ENCODE measurements at regions not wholly inside any gene's neighbourhood (a gene's known extent, or its start where the extent isn't known, plus 50 kb on each side); places are given as distances from the start of the nearest gene placed in this dataset.

DNA sequence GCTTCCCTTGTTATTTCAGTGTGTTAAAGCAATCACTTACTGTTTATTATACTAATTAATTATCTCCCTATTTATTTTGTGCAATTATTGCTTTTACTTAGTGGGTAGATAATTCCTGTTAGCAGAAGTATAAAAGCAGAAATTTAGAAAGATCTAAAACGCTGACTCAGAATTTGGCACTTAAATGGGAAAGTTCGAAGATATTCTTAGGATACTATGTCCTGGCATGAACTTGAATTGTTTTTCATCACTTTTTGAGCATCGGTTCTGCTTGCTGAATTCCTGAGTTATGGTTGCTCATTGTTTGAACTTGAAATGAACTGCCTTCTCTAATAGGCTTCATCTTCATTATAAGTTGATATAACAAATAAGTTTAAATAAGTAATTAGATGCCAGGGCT is 325.4 kb downstream of the JRKL start:
- TF ChIP-seq CTCF (IDR thresholded peaks at IDR 0.05; ENCODE audit: low read length) (no peak), EZH2 (IDR thresholded peaks at IDR 0.05; ENCODE audit: borderline replicate concordance, low read length) (no peak)
- no peaks in the 10 kb centered on the region for H3F3A ChIP-seq (ENCODE audit: insufficient read depth, low read length)
- no peaks in the 10 kb centered on the region for H3K36me3 ChIP-seq (ENCODE audit: insufficient read depth, low read length)
- H3K4me3 ChIP-seq (ENCODE audit: low read depth, low read length, poor library complexity, severe bottlenecking), result no peak overlapping the region
- H3K79me2 ChIP-seq (ENCODE audit: insufficient read depth, low read length), result no peaks in the 10 kb centered on the region
- H3K27me3 ChIP-seq (ENCODE audit: insufficient read depth, low read length), result no peaks in the 10 kb centered on the region
- no peak overlapping the region for H3K27ac ChIP-seq (ENCODE audit: low read depth, low read length, poor library complexity, severe bottlenecking)
- no peak overlapping the region for H2AFZ ChIP-seq (ENCODE audit: low read length)
- no peaks in the 10 kb centered on the region for H3K4me1 ChIP-seq (ENCODE audit: insufficient read depth, low read length, severe bottlenecking)
- no peaks in the 10 kb centered on the region for H3K9me3 ChIP-seq (ENCODE audit: low read length)
- H4K20me1 ChIP-seq (ENCODE audit: insufficient read depth, low read length), result no peaks in the 10 kb centered on the region
- H3K9me2 ChIP-seq (ENCODE audit: low read depth, low read length), result no peaks in the 10 kb centered on the region
- no peak overlapping the region for H3K4me2 ChIP-seq (ENCODE audit: low read length)
- no peak overlapping the region for H3K9ac ChIP-seq (ENCODE audit: low read length)

GRCh38 chr11:96736601-96737000 is 346.8 kb downstream of the JRKL start:
- Histone ChIP-seq H3K9ac (ENCODE audit: low read length) (no peak overlapping the region), H3K27me3 (ENCODE audit: insufficient read depth, low read length) (no peaks in the 10 kb centered on the region), H3F3A (ENCODE audit: insufficient read depth, low read length) (no peaks in the 10 kb centered on the region), H3K4me1 (ENCODE audit: insufficient read depth, low read length, severe bottlenecking) (no peaks in the 10 kb centered on the region), H3K4me3 (ENCODE audit: low read depth, low read length, poor library complexity, severe bottlenecking) (no peak overlapping the region), H3K36me3 (ENCODE audit: insufficient read depth, low read length) (no peaks in the 10 kb centered on the region), H4K20me1 (ENCODE audit: insufficient read depth, low read length) (no peaks in the 10 kb centered on the region), H2AFZ (ENCODE audit: low read length) (no peak overlapping the region), H3K27ac (ENCODE audit: low read depth, low read length, poor library complexity, severe bottlenecking) (no peak overlapping the region), H3K9me3 (ENCODE audit: low read length) (no peaks in the 10 kb centered on the region), H3K4me2 (ENCODE audit: low read length) (no peak overlapping the region), H3K9me2 (ENCODE audit: low read depth, low read length) (no peaks in the 10 kb centered on the region), H3K79me2 (ENCODE audit: insufficient read depth, low read length) (no peaks in the 10 kb centered on the region)
- no peak for TF ChIP-seq CTCF (IDR thresholded peaks at IDR 0.05; ENCODE audit: low read length)
- TF ChIP-seq EZH2 (IDR thresholded peaks at IDR 0.05; ENCODE audit: borderline replicate concordance, low read length), result no peak

DNA sequence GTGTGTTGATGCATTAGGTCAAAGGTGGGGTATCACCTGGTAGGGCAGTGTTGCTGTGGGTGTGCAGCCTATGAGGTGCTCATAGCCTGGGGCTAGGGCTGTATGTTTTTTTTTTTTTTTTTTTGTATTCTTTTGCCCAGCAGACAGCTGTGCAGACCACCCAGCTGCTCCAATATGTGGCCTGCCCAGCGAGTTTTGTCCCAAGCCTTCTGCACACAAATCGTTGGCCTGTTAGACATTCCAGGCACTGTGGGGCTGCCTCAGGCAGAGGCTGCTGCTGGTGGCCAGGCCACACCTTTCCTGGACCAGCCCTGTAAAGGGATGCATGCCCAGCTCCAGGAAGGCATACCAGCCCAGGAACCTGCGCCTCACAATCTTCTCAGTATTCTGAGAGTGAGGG is 348.5 kb downstream of the JRKL start:
- H4K20me1 ChIP-seq (ENCODE audit: insufficient read depth, low read length), result no peaks in the 10 kb centered on the region
- H3K9me3 ChIP-seq (ENCODE audit: low read length), result no peaks in the 10 kb centered on the region
- no peaks in the 10 kb centered on the region for H3K27me3 ChIP-seq (ENCODE audit: insufficient read depth, low read length)
- H3K4me3 ChIP-seq (ENCODE audit: low read depth, low read length, poor library complexity, severe bottlenecking), result no peak overlapping the region
- no peak overlapping the region for H2AFZ ChIP-seq (ENCODE audit: low read length)
- H3K27ac ChIP-seq (ENCODE audit: low read depth, low read length, poor library complexity, severe bottlenecking), result no peak overlapping the region
- no peaks in the 10 kb centered on the region for H3K4me1 ChIP-seq (ENCODE audit: insufficient read depth, low read length, severe bottlenecking)
- no peaks in the 10 kb centered on the region for H3K79me2 ChIP-seq (ENCODE audit: insufficient read depth, low read length)
- no peak overlapping the region for H3K9ac ChIP-seq (ENCODE audit: low read length)
- TF ChIP-seq EZH2 (IDR thresholded peaks at IDR 0.05; ENCODE audit: borderline replicate concordance, low read length) (no peak), CTCF (IDR thresholded peaks at IDR 0.05; ENCODE audit: low read length) (no peak)
- no peak overlapping the region for H3K4me2 ChIP-seq (ENCODE audit: low read length)
- no peaks in the 10 kb centered on the region for H3K9me2 ChIP-seq (ENCODE audit: low read depth, low read length)
- no peaks in the 10 kb centered on the region for H3K36me3 ChIP-seq (ENCODE audit: insufficient read depth, low read length)
- no peaks in the 10 kb centered on the region for H3F3A ChIP-seq (ENCODE audit: insufficient read depth, low read length)
